Activated CD8-positive, alpha-beta T cell treated with anti-CD3 and anti-CD28 coated beads for 36 hours (primary cell): ENCODE measurements at regions not wholly inside any gene's neighbourhood (a gene's known extent, or its start where the extent isn't known, plus 50 kb on each side); places are given as distances from the start of the nearest gene placed in this dataset.

Experiments
- ATAC-seq: fragments of 200-7000 bp; cut with Tn5 transposase; one replicate; pipeline ENCODE4 v1.10.0; 2021; ENCODE audit warnings: mild to moderate bottlenecking, moderate library complexity
- CTCF ChIA-PET: fragments of 350-600 bp; sonication (Branson Sonifier 250); formaldehyde crosslinking; loops from one replicate; lab custom pipeline; 2021; ENCODE audit warnings: antibody characterized with exemption; lab: Charles Lee
- POLR2A ChIA-PET: fragments of 350-600 bp; sonication (Branson Sonifier 250); formaldehyde crosslinking; loops from one replicate; lab custom pipeline; 2021; ENCODE audit warnings: antibody characterized with exemption; lab: Charles Lee
- DNase-seq: peaks from one replicate; pipeline ENCODE4 v3.0.0-alpha.2; 2020
- H3K27ac Mint-ChIP-seq: one replicate; pipeline ENCODE4 v1.8.0; 2021; ENCODE audit warnings: mild to moderate bottlenecking, mixed read lengths
- H3K27me3 Mint-ChIP-seq: one replicate; pipeline ENCODE4 v1.8.0; 2021; ENCODE audit warnings: mixed read lengths
- H3K36me3 Mint-ChIP-seq: one replicate; pipeline ENCODE4 v1.8.0; 2021; ENCODE audit warnings: low read depth, mixed read lengths
- H3K4me1 Mint-ChIP-seq: one replicate; pipeline ENCODE4 v1.8.0; 2021; ENCODE audit warnings: low read depth, mixed read lengths
- H3K4me3 Mint-ChIP-seq: one replicate; pipeline ENCODE4 v1.8.0; 2021; ENCODE audit warnings: mild to moderate bottlenecking, moderate library complexity, mixed read lengths
- H3K9me3 Mint-ChIP-seq: one replicate; pipeline ENCODE4 v1.8.0; 2021; ENCODE audit warnings: mixed read lengths
- CTCF ChIP-seq: fragments of 200-600 bp; IDR thresholded peaks from one replicate; pipeline ENCODE4 v1.8.0; 2022; ENCODE audit warnings: antibody characterized with exemption, mild to moderate bottlenecking
- intact Hi-C: fragments of 100-400 bp; cut with micrococcal nuclease; formaldehyde crosslinking; loops from one replicate; pipeline ENCODE4 v1.10.0; 2022

- H3K27ac Mint-ChIP-seq = no peak overlapping the region
- H3K27me3 Mint-ChIP-seq = no peaks in the 10 kb centered on the region
- intact Hi-C loops = no loop called here
- CTCF ChIA-PET = no interaction called here
- no peaks in the 10 kb centered on the region for H3K36me3 Mint-ChIP-seq
- H3K4me1 Mint-ChIP-seq = no peaks in the 10 kb centered on the region
- TF ChIP-seq CTCF = no peak
- no peak for ATAC-seq
- H3K9me3 Mint-ChIP-seq = peaks cover 1% of the 10 kb centered on the region
- no peak for DNase-seq
- POLR2A ChIA-PET = no interaction called here
- no peak overlapping the region for H3K4me3 Mint-ChIP-seq
Observed at GRCh38 chr12:32997471-32997870, 100.9 kb upstream of the PKP2 start.

GRCh38 chr12:32995623-32996022 is 99.0 kb upstream of the PKP2 start:
- Mint-ChIP-seq H3K4me1 (no peaks in the 10 kb centered on the region), H3K36me3 (no peaks in the 10 kb centered on the region), H3K9me3 (no peaks in the 10 kb centered on the region), H3K4me3 (no peak overlapping the region), H3K27me3 (no peaks in the 10 kb centered on the region), H3K27ac (no peak overlapping the region)
- ATAC-seq = no peak
- intact Hi-C loops = no loop called here
- CTCF ChIA-PET = no interaction called here
- TF ChIP-seq CTCF = no peak
- no peak for DNase-seq
- POLR2A ChIA-PET = no interaction called here

GRCh38 chr12:32993404-32993803 is 96.8 kb upstream of the PKP2 start:
- POLR2A ChIA-PET = no interaction called here
- no peaks in the 10 kb centered on the region for H3K4me1 Mint-ChIP-seq
- H3K4me3 Mint-ChIP-seq = no peak overlapping the region
- intact Hi-C loops = no loop called here
- DNase-seq (no peak), ATAC-seq (no peak)
- H3K36me3 Mint-ChIP-seq = no peaks in the 10 kb centered on the region
- no peak for TF ChIP-seq CTCF
- no peaks in the 10 kb centered on the region for H3K27me3 Mint-ChIP-seq
- no peak overlapping the region for H3K27ac Mint-ChIP-seq
- CTCF ChIA-PET = no interaction called here
- H3K9me3 Mint-ChIP-seq = no peaks in the 10 kb centered on the region

- peaks cover under 1% of the 10 kb centered on the region for H3K27me3 Mint-ChIP-seq
- no peaks in the 10 kb centered on the region for H3K9me3 Mint-ChIP-seq
- no peak for TF ChIP-seq CTCF
- ATAC-seq (no peak), DNase-seq (no peak)
- H3K4me3 Mint-ChIP-seq = no peak overlapping the region
- POLR2A ChIA-PET = no interaction called here
- intact Hi-C loops = no loop called here
- H3K27ac Mint-ChIP-seq = no peak overlapping the region
- H3K36me3 Mint-ChIP-seq = no peaks in the 10 kb centered on the region
- CTCF ChIA-PET = no interaction called here
- H3K4me1 Mint-ChIP-seq = no peaks in the 10 kb centered on the region
Observed at GRCh38 chr12:32989705-32990104, 93.1 kb upstream of the PKP2 start.

GRCh38 chr12:32988982-32989381 is 92.4 kb upstream of the PKP2 start:
- ChIA-PET POLR2A (no interaction called here), CTCF (no interaction called here)
- no peaks in the 10 kb centered on the region for H3K36me3 Mint-ChIP-seq
- no peak overlapping the region for H3K27ac Mint-ChIP-seq
- TF ChIP-seq CTCF = no peak
- H3K4me1 Mint-ChIP-seq = no peaks in the 10 kb centered on the region
- peaks cover 3% of the 10 kb centered on the region for H3K27me3 Mint-ChIP-seq
- DNase-seq (no peak), ATAC-seq (no peak)
- intact Hi-C loops = no loop called here
- H3K9me3 Mint-ChIP-seq = no peaks in the 10 kb centered on the region
- H3K4me3 Mint-ChIP-seq = no peak overlapping the region
